ENCODE measurements at regions not wholly inside any gene's neighbourhood (a gene's known extent, or its start where the extent isn't known, plus 50 kb on each side); places are given as distances from the start of the nearest gene placed in this dataset.

- Histone ChIP-seq H3K9me3 (ENCODE audit: control insufficient read depth, insufficient read depth, low read depth, low read length) (no peaks in the 10 kb centered on the region), H3K4me1 (ENCODE audit: control insufficient read depth, insufficient read depth, low read length) (no peaks in the 10 kb centered on the region; the same call in 1 of the 2 replicates), H3K27ac (ENCODE audit: low read length) (no peak overlapping the region), H3K36me3 (ENCODE audit: control insufficient read depth, insufficient read depth, low read length) (no peaks in the 10 kb centered on the region), H3K4me3 (ENCODE audit: low read depth in 2 of 2, low read length in 2 of 2) (no peak overlapping the region), H3K27me3 (ENCODE audit: control insufficient read depth, insufficient read depth, low read length) (no peaks in the 10 kb centered on the region)
- DNase-seq (ENCODE audit: low read depth, low spot score) (no peak), ATAC-seq (no peak)
- in situ Hi-C loops (cut with HindIII; ENCODE audit: low pct_unique_long_range_greater_than_20kb, low sequenced_read_pairs): no loop called here
- intact Hi-C loops (cut with micrococcal nuclease; ENCODE audit: unreplicated experiment): loop anchor here (5.0 kb wide), 1 partner anchor 96 kb away; no protein-coding TSS in a partner anchor
- ChIA-PET CTCF (no interaction called here), POLR2A (no interaction called here)
- BruUV-seq (replicated peaks): no TSS peak
- TF ChIP-seq REST (IDR thresholded peaks at IDR 0.05; ENCODE audit: insufficient read depth in 1 of 2, low read depth in 2 of 2, low read length in 1 of 2) (no peak), TCF7L2 (IDR thresholded peaks at IDR 0.05; ENCODE audit: low read depth, low read length) (no peak), CTCF (IDR thresholded peaks at IDR 0.05) (no peak), POLR2AphosphoS5 (IDR thresholded peaks at IDR 0.05; ENCODE audit: low read depth, low read length) (no peak), SIN3A (IDR thresholded peaks at IDR 0.05; ENCODE audit: borderline replicate concordance, insufficient read depth, low read depth, low read length) (no peak)
These were observed 125.9 kb upstream of the PJA1 start for GRCh38 chrX:69291116-69291515.

- no peak overlapping the region for H3K4me3 ChIP-seq (ENCODE audit: low read depth in 2 of 2, low read length in 2 of 2)
- no peaks in the 10 kb centered on the region for H3K36me3 ChIP-seq (ENCODE audit: control insufficient read depth, insufficient read depth, low read length)
- DNase-seq (ENCODE audit: low read depth, low spot score) (no peak), ATAC-seq (no peak)
- no TSS peak for BruUV-seq (replicated peaks)
- H3K9me3 ChIP-seq (ENCODE audit: control insufficient read depth, insufficient read depth, low read depth, low read length): no peaks in the 10 kb centered on the region
- POLR2A ChIA-PET: no interaction called here
- TF ChIP-seq POLR2AphosphoS5 (IDR thresholded peaks at IDR 0.05; ENCODE audit: low read depth, low read length): no peak
- TF ChIP-seq TCF7L2 (IDR thresholded peaks at IDR 0.05; ENCODE audit: low read depth, low read length): no peak
- no peak for TF ChIP-seq CTCF (IDR thresholded peaks at IDR 0.05)
- TF ChIP-seq REST (IDR thresholded peaks at IDR 0.05; ENCODE audit: insufficient read depth in 1 of 2, low read depth in 2 of 2, low read length in 1 of 2): no peak
- TF ChIP-seq SIN3A (IDR thresholded peaks at IDR 0.05; ENCODE audit: borderline replicate concordance, insufficient read depth, low read depth, low read length): no peak
- CTCF ChIA-PET: no interaction called here
- H3K4me1 ChIP-seq (ENCODE audit: control insufficient read depth, insufficient read depth, low read length): no peaks in the 10 kb centered on the region; the same call in 1 of the 2 replicates
- in situ Hi-C loops (cut with HindIII; ENCODE audit: low pct_unique_long_range_greater_than_20kb, low sequenced_read_pairs): no loop called here
- no peak overlapping the region for H3K27ac ChIP-seq (ENCODE audit: low read length)
- H3K27me3 ChIP-seq (ENCODE audit: control insufficient read depth, insufficient read depth, low read length): no peaks in the 10 kb centered on the region
- intact Hi-C loops (cut with micrococcal nuclease; ENCODE audit: unreplicated experiment): loop anchor here (5.0 kb wide), 1 partner anchor 97 kb away; no protein-coding TSS in a partner anchor
These were observed 125.0 kb upstream of the PJA1 start for GRCh38 chrX:69290292-69290691.
